CD8-positive, alpha-beta memory T cell (primary cell): ENCODE measurements at regions not wholly inside any gene's neighbourhood (a gene's known extent, or its start where the extent isn't known, plus 50 kb on each side); places are given as distances from the start of the nearest gene placed in this dataset.

ENCODE experiments used
- CTCF ChIA-PET: fragments of 350-600 bp; sonication (Branson Sonifier 250); formaldehyde crosslinking; loops from one replicate; lab custom pipeline; 2021; ENCODE audit warnings: antibody characterized with exemption; lab: Charles Lee
- POLR2A ChIA-PET: fragments of 350-600 bp; sonication (Branson Sonifier 250); formaldehyde crosslinking; loops from one replicate; lab custom pipeline; 2021; ENCODE audit warnings: antibody characterized with exemption; lab: Charles Lee
- DNase-seq, 5 donors: peaks; one replicate each; pipeline versions ENCODE4 v3.0.0 to v3.0.0-alpha.2; 2020 to 2022; ENCODE audit warnings: mixed read lengths in 1 of 5
- H3K27ac ChIP-seq: one replicate; pipeline ENCODE4 v1.7.0; 2013; ENCODE audit warnings: low read depth, mild to moderate bottlenecking, low read length, moderate library complexity
- H3K27me3 ChIP-seq: 2 replicates; pipeline ENCODE4 v1.7.0; 2013; ENCODE audit warnings: low read length, mild to moderate bottlenecking; ENCODE audit not compliant: insufficient read depth, poor library complexity, severe bottlenecking
- H3K36me3 ChIP-seq: 2 replicates; pipeline ENCODE4 v1.7.0; 2013; ENCODE audit warnings: mild to moderate bottlenecking, low read length, moderate library complexity; ENCODE audit not compliant: insufficient read depth
- H3K4me1 ChIP-seq: 2 replicates; pipeline ENCODE4 v1.7.0; 2013; ENCODE audit warnings: mild to moderate bottlenecking, low read length, moderate library complexity; ENCODE audit not compliant: insufficient read depth
- H3K4me3 ChIP-seq: 2 replicates; pipeline ENCODE4 v1.7.0; 2013; ENCODE audit warnings: mild to moderate bottlenecking, low read length
- H3K9me3 ChIP-seq: 2 replicates; pipeline ENCODE4 v1.7.0; 2013; ENCODE audit warnings: mild to moderate bottlenecking, low read length
- H3K27ac Mint-ChIP-seq, 8 donors: one replicate each; pipeline ENCODE4 v1.8.0; 2020 to 2021; ENCODE audit warnings: mixed read lengths in 8 of 8, mild to moderate bottlenecking in 6 of 8, inconsistent platforms in 3 of 8, moderate library complexity in 3 of 8
- H3K27me3 Mint-ChIP-seq, 2 donors: one replicate each; pipeline ENCODE4 v1.8.0; 2020 to 2021; ENCODE audit warnings: mixed read lengths in 2 of 2, mild to moderate bottlenecking in 1 of 2, moderate library complexity in 1 of 2
- H3K36me3 Mint-ChIP-seq, 3 donors: one replicate each; pipeline ENCODE4 v1.8.0; 2020 to 2021; ENCODE audit warnings: mixed read lengths in 3 of 3, inconsistent platforms in 1 of 3, mild to moderate bottlenecking in 1 of 3
- H3K4me1 Mint-ChIP-seq, 3 donors: one replicate each; pipeline ENCODE4 v1.8.0; 2020 to 2021; ENCODE audit warnings: mixed read lengths in 3 of 3, inconsistent platforms in 1 of 3, mild to moderate bottlenecking in 1 of 3
- H3K4me3 Mint-ChIP-seq, 7 donors: one replicate each; pipeline ENCODE4 v1.8.0; 2020 to 2021; ENCODE audit warnings: mixed read lengths in 7 of 7, mild to moderate bottlenecking in 6 of 7, moderate library complexity in 4 of 7, inconsistent platforms in 2 of 7
- H3K9me3 Mint-ChIP-seq, 5 donors: one replicate each; pipeline ENCODE4 v1.8.0; 2020 to 2022; ENCODE audit warnings: mixed read lengths in 5 of 5, mild to moderate bottlenecking in 3 of 5, moderate library complexity in 2 of 5, inconsistent platforms in 1 of 5

DNA sequence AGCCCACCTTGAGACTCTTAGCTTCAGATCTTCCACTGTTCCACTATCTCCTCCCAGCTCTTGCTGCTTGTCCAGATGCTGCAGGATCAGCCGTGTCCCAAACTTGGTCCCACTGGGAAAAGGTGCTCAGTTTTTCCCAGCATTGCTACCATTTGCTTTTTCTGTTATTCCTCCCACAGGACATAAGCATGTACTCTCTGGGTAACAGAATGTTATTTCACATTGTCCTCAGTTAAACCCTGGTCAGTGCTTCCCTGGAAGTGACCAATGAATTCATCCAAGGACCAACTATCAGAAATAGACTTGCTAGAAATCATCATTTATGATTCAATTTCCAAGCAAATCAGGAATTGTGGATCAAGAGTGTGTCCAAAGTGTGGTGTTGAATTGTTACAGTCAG lies 179.2 kb upstream of the ZNF32 start:
- ChIA-PET CTCF (no interaction called here), POLR2A (no interaction called here)
- H3K27me3 Mint-ChIP-seq = peaks cover 3 to 4% of the 10 kb centered on the region in 2 donors
- H3K4me1 ChIP-seq = no peaks in the 10 kb centered on the region
- H3K36me3 ChIP-seq = no peaks in the 10 kb centered on the region
- no peak overlapping the region for H3K27ac ChIP-seq
- DNase-seq = no peak
- peaks cover 0 to 5% (median 5%) of the 10 kb centered on the region in 3 donors for H3K36me3 Mint-ChIP-seq
- no peak overlapping the region for H3K4me3 Mint-ChIP-seq
- H3K9me3 Mint-ChIP-seq = peaks cover 0 to 4% (median 0%) of the 10 kb centered on the region in 5 donors
- no peak overlapping the region for H3K4me3 ChIP-seq
- H3K27me3 ChIP-seq = no peaks in the 10 kb centered on the region
- peaks cover 2 to 13% (median 4%) of the 10 kb centered on the region in 3 donors for H3K4me1 Mint-ChIP-seq
- H3K27ac Mint-ChIP-seq = no peak overlapping the region
- H3K9me3 ChIP-seq = no peaks in the 10 kb centered on the region

DNA sequence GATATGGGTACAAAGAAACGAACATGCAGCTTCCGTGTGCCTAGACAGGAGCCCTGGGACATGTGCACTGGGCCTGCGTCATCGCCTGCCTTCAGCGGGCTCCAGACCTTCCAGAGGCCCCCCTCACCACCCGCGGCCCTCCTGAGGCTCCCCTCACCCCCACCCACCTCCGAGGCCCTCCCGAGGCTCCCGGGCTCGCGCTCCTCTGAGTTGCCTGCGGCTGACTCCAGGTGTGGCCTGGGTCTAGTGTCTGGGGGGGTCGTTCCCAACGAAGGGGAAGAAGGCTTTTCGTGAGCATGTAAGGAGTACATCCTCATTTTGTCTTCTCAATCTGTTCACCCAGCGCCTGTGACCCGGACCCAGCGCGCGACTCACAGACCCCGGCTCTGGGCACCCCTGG lies 177.3 kb upstream of the ZNF32 start:
- Mint-ChIP-seq H3K4me3 (no peak overlapping the region), H3K9me3 (peaks cover 0 to 4% (median 0%) of the 10 kb centered on the region in 5 donors), H3K36me3 (peaks cover 0 to 5% (median 5%) of the 10 kb centered on the region in 3 donors), H3K27ac (no peak overlapping the region), H3K4me1 (peaks cover 2 to 23% (median 7%) of the 10 kb centered on the region in 3 donors), H3K27me3 (peaks cover 0 to 4% of the 10 kb centered on the region in 2 donors)
- CTCF ChIA-PET = no interaction called here
- H3K27me3 ChIP-seq = no peaks in the 10 kb centered on the region
- H3K4me1 ChIP-seq = no peaks in the 10 kb centered on the region
- no peak overlapping the region for H3K4me3 ChIP-seq
- H3K9me3 ChIP-seq = no peaks in the 10 kb centered on the region
- no peak overlapping the region for H3K27ac ChIP-seq
- POLR2A ChIA-PET = no interaction called here
- no peaks in the 10 kb centered on the region for H3K36me3 ChIP-seq
- DNase-seq = no peak

DNA sequence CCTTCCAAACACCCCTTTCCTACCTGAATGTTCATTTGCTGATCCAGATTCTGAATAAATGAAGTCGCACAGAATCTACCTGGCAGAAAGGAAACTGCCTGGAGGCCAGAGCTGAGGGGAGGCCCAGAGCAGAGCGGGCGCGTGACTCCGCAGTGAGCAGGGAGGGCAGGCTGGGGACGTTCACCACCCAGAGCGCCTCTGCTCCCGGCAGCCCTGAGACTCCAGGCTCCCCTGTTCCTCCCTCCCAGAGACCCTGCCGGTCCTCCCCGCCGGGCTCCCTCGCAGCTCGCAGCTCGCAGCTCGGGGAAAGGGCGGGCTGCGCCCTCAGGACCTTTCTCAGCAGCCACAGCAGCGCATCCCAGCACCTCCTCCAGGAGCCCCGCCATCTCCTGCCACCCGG lies 176.7 kb upstream of the ZNF32 start:
- Mint-ChIP-seq H3K4me3 (no peak overlapping the region), H3K27me3 (peaks cover 0 to 4% of the 10 kb centered on the region in 2 donors), H3K4me1 (peaks cover 2 to 23% (median 7%) of the 10 kb centered on the region in 3 donors), H3K9me3 (peaks cover 0 to 4% (median 0%) of the 10 kb centered on the region in 5 donors), H3K27ac (no peak overlapping the region), H3K36me3 (peaks cover 0 to 5% (median 5%) of the 10 kb centered on the region in 3 donors)
- DNase-seq = no peak
- CTCF ChIA-PET = no interaction called here
- Histone ChIP-seq H3K4me1 (no peaks in the 10 kb centered on the region), H3K36me3 (no peaks in the 10 kb centered on the region), H3K9me3 (no peaks in the 10 kb centered on the region), H3K4me3 (no peak overlapping the region), H3K27me3 (no peaks in the 10 kb centered on the region), H3K27ac (no peak overlapping the region)
- POLR2A ChIA-PET = no interaction called here

DNA sequence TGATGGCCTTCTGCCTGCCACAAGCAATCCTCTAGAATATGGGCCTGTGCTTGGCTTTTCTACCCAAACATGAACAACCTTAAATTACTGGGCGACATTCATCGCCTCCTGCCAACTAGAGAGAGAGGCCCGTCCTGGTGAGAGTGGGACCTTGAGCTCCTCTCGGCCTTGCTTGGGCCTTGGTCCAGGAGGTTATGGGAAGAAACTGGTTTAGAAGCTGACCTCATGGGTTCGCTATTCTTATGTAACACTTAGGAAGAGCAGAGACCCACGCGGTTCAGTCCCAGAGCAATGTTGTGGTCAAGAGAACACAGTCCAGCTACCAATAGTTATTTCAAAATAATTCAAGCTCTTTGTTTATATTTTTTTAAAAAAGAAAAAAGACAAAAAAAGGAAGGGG lies 176.3 kb upstream of the ZNF32 start:
- H3K27me3 Mint-ChIP-seq = peaks cover 0 to 4% of the 10 kb centered on the region in 2 donors
- Histone ChIP-seq H3K4me1 (no peaks in the 10 kb centered on the region), H3K27ac (no peak overlapping the region), H3K36me3 (no peaks in the 10 kb centered on the region), H3K4me3 (no peak overlapping the region), H3K9me3 (no peaks in the 10 kb centered on the region), H3K27me3 (no peaks in the 10 kb centered on the region)
- ChIA-PET POLR2A (no interaction called here), CTCF (no interaction called here)
- H3K9me3 Mint-ChIP-seq = peaks cover 0 to 4% (median 0%) of the 10 kb centered on the region in 5 donors
- no peak overlapping the region for H3K4me3 Mint-ChIP-seq
- H3K27ac Mint-ChIP-seq = peak overlapping the region in 1 of 8 donors; percentile 41
- DNase-seq = no peak
- peaks cover 0 to 5% (median 5%) of the 10 kb centered on the region in 3 donors for H3K36me3 Mint-ChIP-seq
- H3K4me1 Mint-ChIP-seq = peaks cover 2 to 23% (median 7%) of the 10 kb centered on the region in 3 donors

DNA sequence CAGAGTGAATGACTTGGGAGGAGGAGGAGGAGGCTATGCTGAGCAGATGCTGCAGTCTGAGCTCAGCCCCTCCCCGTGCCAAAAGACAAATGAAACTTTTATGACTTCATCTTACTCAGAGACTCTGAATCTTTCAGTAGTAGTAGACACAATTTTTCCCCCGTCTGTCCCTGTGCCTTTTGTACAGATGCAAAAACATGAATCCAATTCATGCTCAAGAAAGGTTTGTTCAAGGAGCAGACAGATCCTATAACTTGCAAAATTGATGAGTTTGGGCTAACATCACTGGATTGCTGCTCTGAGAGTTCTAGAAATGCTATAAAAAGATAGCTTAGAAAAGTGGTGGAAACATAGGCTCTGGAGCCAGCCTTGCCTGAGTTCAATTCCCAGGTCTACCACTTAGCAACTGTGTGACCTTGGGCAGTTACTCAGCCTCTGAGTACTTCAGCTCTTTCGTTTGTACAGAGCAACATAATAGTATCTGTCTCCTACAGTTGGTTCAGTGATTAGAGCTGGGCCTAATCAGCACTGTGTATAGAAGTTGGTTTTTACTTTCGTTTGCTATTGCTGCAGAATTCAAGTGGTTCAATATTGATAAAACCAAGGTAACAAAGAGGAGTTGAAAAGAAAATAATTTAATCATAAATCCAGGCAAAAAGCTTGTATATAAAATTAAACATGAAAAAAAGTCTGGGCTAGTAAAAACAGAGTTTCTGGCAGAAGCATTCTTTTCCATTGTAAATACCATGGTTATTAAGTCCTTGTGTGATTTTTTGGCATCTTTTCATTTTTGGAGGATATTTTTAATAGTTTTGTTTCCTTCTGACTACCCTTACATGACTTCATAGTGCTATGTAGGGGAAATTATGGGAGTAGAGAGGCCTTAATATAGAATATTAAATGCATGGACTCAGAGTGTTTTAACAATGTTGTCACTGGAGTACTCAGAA lies 174.2 kb upstream of the ZNF32 start:
- peaks cover 0 to 2% (median 0%) of the 10 kb centered on the region in 3 donors for H3K36me3 Mint-ChIP-seq
- H3K27me3 ChIP-seq = no peaks in the 10 kb centered on the region
- POLR2A ChIA-PET = no interaction called here
- no peak for DNase-seq
- CTCF ChIA-PET = interaction anchor here (1.1 kb wide), 1 partner anchor 133 kb away, joined by 3 read pairs; no protein-coding TSS in a partner anchor
- H3K4me3 Mint-ChIP-seq = peak overlapping the region in 1 of 7 donors; percentile 5
- H3K4me1 Mint-ChIP-seq = peaks cover 6 to 31% (median 16%) of the 10 kb centered on the region in 3 donors
- H3K4me1 ChIP-seq = no peaks in the 10 kb centered on the region
- no peaks in the 10 kb centered on the region for H3K9me3 ChIP-seq
- H3K36me3 ChIP-seq = no peaks in the 10 kb centered on the region
- H3K9me3 Mint-ChIP-seq = no peaks in the 10 kb centered on the region
- H3K27ac Mint-ChIP-seq = peak overlapping the region in 3 of 8 donors; percentile 3 to 15 (median 6)
- no peak overlapping the region for H3K4me3 ChIP-seq
- peaks cover 0 to 4% of the 10 kb centered on the region in 2 donors for H3K27me3 Mint-ChIP-seq
- H3K27ac ChIP-seq = no peak overlapping the region

DNA sequence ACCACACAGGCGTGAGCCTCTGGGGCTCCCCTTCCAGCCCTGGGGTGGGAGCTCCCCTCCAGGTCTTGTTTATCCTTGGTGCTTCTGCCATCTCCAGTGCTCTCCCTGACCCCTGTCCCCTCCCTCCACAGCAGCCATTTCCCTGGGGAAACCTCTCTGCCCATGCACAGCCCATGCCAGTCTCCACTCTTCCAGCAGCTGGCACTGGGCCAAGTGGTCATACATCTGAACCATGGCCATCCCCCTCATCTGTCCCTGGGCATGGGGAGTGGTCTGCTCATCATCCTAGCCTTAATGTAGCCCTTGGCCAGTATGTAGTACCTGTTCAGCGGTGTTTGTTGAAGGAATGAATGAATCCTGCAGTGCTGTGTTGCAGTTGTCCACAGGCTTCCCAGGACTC lies 172.4 kb upstream of the ZNF32 start:
- no peak overlapping the region for H3K4me3 Mint-ChIP-seq

DNA sequence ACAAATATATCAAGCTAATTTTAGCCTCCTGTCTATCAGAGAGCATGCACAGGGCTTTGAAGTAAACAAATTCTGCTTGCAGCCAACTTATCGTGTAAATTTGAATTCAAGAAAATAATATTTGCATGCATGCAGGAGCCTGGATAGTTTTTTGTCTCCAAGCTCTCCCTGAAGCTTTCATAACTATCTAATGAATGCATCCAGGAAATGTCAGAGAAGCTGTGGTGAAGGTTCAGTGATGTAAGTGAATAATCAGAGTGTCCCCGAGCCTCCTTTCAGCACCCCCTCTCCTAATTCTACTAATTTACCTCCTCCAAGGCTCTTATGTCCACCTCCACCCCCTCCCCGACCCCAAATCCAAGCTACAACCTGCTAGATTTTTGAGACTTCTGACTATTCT lies 172.0 kb upstream of the ZNF32 start:
- Histone ChIP-seq H3K9me3 (no peaks in the 10 kb centered on the region), H3K27me3 (no peaks in the 10 kb centered on the region), H3K4me3 (no peak overlapping the region), H3K27ac (no peak overlapping the region), H3K36me3 (no peaks in the 10 kb centered on the region), H3K4me1 (peaks cover 14% of the 10 kb centered on the region)
- Mint-ChIP-seq H3K27me3 (no peaks in the 10 kb centered on the region), H3K27ac (peak overlapping the region in 2 of 8 donors; percentile 55 to 93), H3K4me3 (no peak overlapping the region), H3K4me1 (peaks cover 25 to 53% (median 39%) of the 10 kb centered on the region in 3 donors), H3K9me3 (no peaks in the 10 kb centered on the region), H3K36me3 (no peaks in the 10 kb centered on the region)
- POLR2A ChIA-PET = no interaction called here
- no peak for DNase-seq
- CTCF ChIA-PET = no interaction called here

More for the DNA sequence above, 172.4 kb upstream of the ZNF32 start:
- no peak for DNase-seq
- Histone ChIP-seq H3K27ac (no peak overlapping the region), H3K4me1 (peaks cover 10% of the 10 kb centered on the region), H3K4me3 (no peak overlapping the region), H3K36me3 (no peaks in the 10 kb centered on the region), H3K9me3 (no peaks in the 10 kb centered on the region), H3K27me3 (no peaks in the 10 kb centered on the region)
- H3K27me3 Mint-ChIP-seq = no peaks in the 10 kb centered on the region
- peak overlapping the region in 2 of 8 donors; percentile 55 to 93 for H3K27ac Mint-ChIP-seq
- no peaks in the 10 kb centered on the region for H3K9me3 Mint-ChIP-seq
- ChIA-PET CTCF (no interaction called here), POLR2A (no interaction called here)
- no peaks in the 10 kb centered on the region for H3K36me3 Mint-ChIP-seq
- peaks cover 21 to 49% (median 34%) of the 10 kb centered on the region in 3 donors for H3K4me1 Mint-ChIP-seq
